HEK293 (cell line): ENCODE measurements at regions not wholly inside any gene's neighbourhood (a gene's known extent, or its start where the extent isn't known, plus 50 kb on each side); places are given as distances from the start of the nearest gene placed in this dataset.

Source experiments
- CTCF ChIA-PET: fragments of 350-600 bp; formaldehyde crosslinking; extraction: SDS; loops from one replicate; lab custom pipeline; 2021; ENCODE audit warnings: antibody characterized with exemption; lab: Yijun Ruan, JAX
- POLR2A ChIA-PET: fragments of 300-600 bp; formaldehyde crosslinking; extraction: SDS; loops from one replicate; lab custom pipeline; 2020; ENCODE audit warnings: antibody characterized with exemption, inconsistent platforms; lab: Yijun Ruan, JAX
- H3K27ac ChIP-seq: fragments of 200-500 bp; sonication (Bioruptor generic); 2 replicates; pipeline ENCODE4 v1.5.1; 2014; ENCODE audit warnings: low read depth, low read length, control low read depth, inconsistent platforms; ENCODE audit errors: extremely low read depth
- H3K36me3 ChIP-seq, 2 experiments: fragments of 200-500 bp in 1 of 2; sonication (Bioruptor generic) in 1 of 2; 1 replicate in 1 of 2; 2 replicates in 1 of 2; pipeline ENCODE4 v1.5.1; 2014 to 2017; ENCODE audit warnings: inconsistent platforms in 2 of 2, low read length in 2 of 2; ENCODE audit not compliant: control insufficient read depth in 2 of 2, insufficient read depth in 1 of 2
- H3K4me1 ChIP-seq: fragments of 200-500 bp; sonication (Bioruptor generic); 2 replicates; pipeline ENCODE4 v1.5.1; 2014; ENCODE audit warnings: mild to moderate bottlenecking, low read length, inconsistent platforms; ENCODE audit not compliant: control insufficient read depth, insufficient read depth
- H3K4me3 ChIP-seq: 2 replicates; pipeline ENCODE4 v1.5.1; 2011; ENCODE audit warnings: low read depth, mild to moderate bottlenecking, control low read depth, low read length, moderate library complexity
- H3K9me3 ChIP-seq: fragments of 200-500 bp; sonication (Bioruptor generic); 2 replicates; pipeline ENCODE4 v1.5.1; 2014; ENCODE audit warnings: low read depth, low read length, inconsistent platforms; ENCODE audit not compliant: control insufficient read depth, insufficient read depth
- CTCF ChIP-seq: fragments of 450-650 bp; formaldehyde crosslinking; IDR thresholded peaks from 2 replicates; pipeline ENCODE4 v1.5.1; 2016; ENCODE audit warnings: missing biosample characterization, missing genetic modification characterization
- IKZF3 ChIP-seq: fragments of 450-650 bp; IDR thresholded peaks from 2 replicates; pipeline ENCODE4 v1.5.0; 2018; ENCODE audit warnings: missing biosample characterization, mild to moderate bottlenecking, missing genetic modification characterization, moderate library complexity
- KLF17 ChIP-seq: fragments of 450-650 bp; formaldehyde crosslinking; IDR thresholded peaks from 2 replicates; pipeline ENCODE4 v1.5.1; 2016; ENCODE audit warnings: missing biosample characterization, missing genetic modification characterization
- MYNN ChIP-seq: fragments of 450-650 bp; formaldehyde crosslinking; IDR thresholded peaks from 2 replicates; pipeline ENCODE4 v1.5.1; 2016; ENCODE audit warnings: missing biosample characterization, missing genetic modification characterization, borderline replicate concordance
- ZBTB21 ChIP-seq: fragments of 450-650 bp; formaldehyde crosslinking; IDR thresholded peaks from 2 replicates; pipeline ENCODE4 v1.5.1; 2017; ENCODE audit warnings: missing biosample characterization, missing genetic modification characterization
- ZFP37 ChIP-seq: fragments of 450-650 bp; formaldehyde crosslinking; IDR thresholded peaks from 2 replicates; pipeline ENCODE4 v1.5.1; 2016; ENCODE audit warnings: missing biosample characterization, missing genetic modification characterization
- ZFP69B ChIP-seq: fragments of 450-650 bp; formaldehyde crosslinking; IDR thresholded peaks from 2 replicates; pipeline ENCODE4 v1.5.1; 2016; ENCODE audit warnings: missing biosample characterization, missing genetic modification characterization
- ZNF112 ChIP-seq: fragments of 450-650 bp; formaldehyde crosslinking; IDR thresholded peaks from 2 replicates; pipeline ENCODE4 v1.5.0; 2017; ENCODE audit warnings: missing biosample characterization, missing genetic modification characterization
- ZNF114 ChIP-seq: fragments of 450-650 bp; formaldehyde crosslinking; IDR thresholded peaks from 2 replicates; pipeline ENCODE4 v1.5.0; 2017; ENCODE audit warnings: missing biosample characterization, missing genetic modification characterization
- ZNF239 ChIP-seq: fragments of 450-650 bp; formaldehyde crosslinking; IDR thresholded peaks from 2 replicates; pipeline ENCODE4 v1.5.1; 2016; ENCODE audit warnings: missing biosample characterization, missing genetic modification characterization
- ZNF362 ChIP-seq: fragments of 450-650 bp; formaldehyde crosslinking; IDR thresholded peaks from 2 replicates; pipeline ENCODE4 v1.5.1; 2016; ENCODE audit warnings: missing biosample characterization, missing genetic modification characterization
- ZNF391 ChIP-seq: fragments of 450-650 bp; formaldehyde crosslinking; IDR thresholded peaks from 2 replicates; pipeline ENCODE4 v1.5.1; 2016; ENCODE audit warnings: low read depth, missing biosample characterization, missing genetic modification characterization, borderline replicate concordance
- ZNF404 ChIP-seq: fragments of 450-650 bp; formaldehyde crosslinking; IDR thresholded peaks from 2 replicates; pipeline ENCODE4 v1.5.1; 2017; ENCODE audit warnings: missing biosample characterization, missing genetic modification characterization
- ZNF426 ChIP-seq: fragments of 450-650 bp; formaldehyde crosslinking; IDR thresholded peaks from 2 replicates; pipeline ENCODE4 v1.5.1; 2017; ENCODE audit warnings: missing biosample characterization, missing genetic modification characterization, mild to moderate bottlenecking, inconsistent platforms, moderate library complexity
- ZNF433 ChIP-seq: fragments of 450-650 bp; formaldehyde crosslinking; IDR thresholded peaks from 2 replicates; pipeline ENCODE4 v1.5.1; 2016; ENCODE audit warnings: missing biosample characterization, missing genetic modification characterization, low read depth
- ZNF449 ChIP-seq: fragments of 450-650 bp; formaldehyde crosslinking; IDR thresholded peaks from 2 replicates; pipeline ENCODE4 v1.5.1; 2017; ENCODE audit warnings: missing biosample characterization, mild to moderate bottlenecking, missing genetic modification characterization, moderate library complexity
- ZNF596 ChIP-seq: fragments of 450-650 bp; IDR thresholded peaks from 2 replicates; pipeline ENCODE4 v1.5.0; 2018; ENCODE audit warnings: missing biosample characterization, mild to moderate bottlenecking, missing genetic modification characterization, moderate library complexity
- ZNF639 ChIP-seq: fragments of 450-650 bp; formaldehyde crosslinking; IDR thresholded peaks from 2 replicates; pipeline ENCODE4 v1.5.1; 2016; ENCODE audit warnings: missing biosample characterization, missing genetic modification characterization
- ZNF692 ChIP-seq: fragments of 450-650 bp; formaldehyde crosslinking; IDR thresholded peaks from 2 replicates; pipeline ENCODE4 v1.5.1; 2016; ENCODE audit warnings: missing biosample characterization, missing genetic modification characterization
- ZNF768 ChIP-seq: fragments of 450-650 bp; formaldehyde crosslinking; IDR thresholded peaks from 2 replicates; pipeline ENCODE4 v1.5.1; 2018; ENCODE audit warnings: missing biosample characterization, mild to moderate bottlenecking, missing genetic modification characterization
- ZSCAN18 ChIP-seq: fragments of 450-650 bp; formaldehyde crosslinking; IDR thresholded peaks from 2 replicates; pipeline ENCODE4 v1.5.1; 2016; ENCODE audit warnings: missing biosample characterization, missing genetic modification characterization

GRCh38 chr20:37624963-37625362 lies 68.9 kb upstream of the CTNNBL1 start (continued):
- no peak for TF ChIP-seq MYNN
- TF ChIP-seq ZNF362 (tag by site-specific recombination): no peak
- no peak for TF ChIP-seq KLF17
- no peak for TF ChIP-seq ZNF239 (tag by site-specific recombination)
- TF ChIP-seq ZNF596 (tag by site-specific recombination): no peak

- H3K36me3 ChIP-seq: no peaks in the 10 kb centered on the region
- POLR2A ChIA-PET: no interaction called here
- TF ChIP-seq ZFP37 (tag by site-specific recombination) (no peak), ZNF449 (peak; percentile 81)
- TF ChIP-seq, all 188 proteins: peak for 1
- CTCF ChIA-PET: no interaction called here
- Histone ChIP-seq H3K4me3 (no peak overlapping the region), H3K4me1 (no peaks in the 10 kb centered on the region), H3K9me3 (no peaks in the 10 kb centered on the region), H3K27ac (no peak overlapping the region)
Measured at GRCh38 chr20:37622728-37623127, 71.1 kb upstream of the CTNNBL1 start.

- POLR2A ChIA-PET: no interaction called here
- CTCF ChIA-PET: no interaction called here
- Histone ChIP-seq H3K4me3 (no peak overlapping the region), H3K27ac (no peak overlapping the region), H3K9me3 (no peaks in the 10 kb centered on the region), H3K4me1 (no peaks in the 10 kb centered on the region), H3K36me3 (no peaks in the 10 kb centered on the region)
- TF ChIP-seq ZSCAN18 (tag by site-specific recombination): no peak
- TF ChIP-seq ZNF426 (tag by site-specific recombination): no peak
- TF ChIP-seq ZBTB21 (tag by site-specific recombination): no peak
- no peak for TF ChIP-seq ZNF391 (tag by site-specific recombination)
- no peak for TF ChIP-seq ZFP37 (tag by site-specific recombination)
- no peak for TF ChIP-seq ZNF112 (tag by site-specific recombination)
- no peak for TF ChIP-seq ZFP69B (tag by site-specific recombination)
- TF ChIP-seq CTCF (tag by site-specific recombination): no peak
- TF ChIP-seq IKZF3 (tag by site-specific recombination): no peak
- TF ChIP-seq ZNF639 (tag by site-specific recombination): no peak
- TF ChIP-seq ZNF239 (tag by site-specific recombination): no peak
- no peak for TF ChIP-seq ZNF433 (tag by site-specific recombination)
- TF ChIP-seq ZNF114 (tag by site-specific recombination): no peak
- no peak for TF ChIP-seq ZNF692 (tag by site-specific recombination)
- TF ChIP-seq ZNF404 (tag by site-specific recombination): no peak
- TF ChIP-seq ZNF768 (tag by site-specific recombination): no peak
Measured at GRCh38 chr20:37619496-37619895, 74.3 kb upstream of the CTNNBL1 start.
